SK-N-SH (cell line): ENCODE measurements at regions not wholly inside any gene's neighbourhood (a gene's known extent, or its start where the extent isn't known, plus 50 kb on each side); places are given as distances from the start of the nearest gene placed in this dataset.
A peak's percentile ranks its signal among the peaks of the same experiment; 100 is the strongest.

ENCODE experiments used
- CTCF ChIP-seq: fragments of 200-600 bp; sonication (generic); IDR thresholded peaks from 2 replicates; pipeline ENCODE4 v1.6.1; 2017; ENCODE audit warnings: antibody characterized with exemption, mild to moderate bottlenecking, moderate library complexity
- GABPA ChIP-seq: IDR thresholded peaks from 2 replicates; pipeline ENCODE4 v1.4.0; 2012; ENCODE audit warnings: low read depth, mild to moderate bottlenecking
- MXI1 ChIP-seq: IDR thresholded peaks from 2 replicates; pipeline ENCODE4 v1.6.1; 2012; ENCODE audit warnings: mild to moderate bottlenecking, low read depth, low read length, improper control_type of control experiment
- POLR2AphosphoS5 ChIP-seq: IDR thresholded peaks from 2 replicates; pipeline ENCODE4 v1.6.1; 2012; ENCODE audit warnings: low read depth, low read length
- RAD21 ChIP-seq: IDR thresholded peaks from 2 replicates; pipeline ENCODE4 v1.6.1; 2012; ENCODE audit warnings: mild to moderate bottlenecking, low read length
- RCOR1 ChIP-seq: fragments of 150-350 bp; IDR thresholded peaks from 2 replicates; pipeline ENCODE4 v1.6.1; 2017; ENCODE audit warnings: antibody characterized with exemption, low read length
- RFX5 ChIP-seq: IDR thresholded peaks from 2 replicates; pipeline ENCODE4 v1.6.1; 2012; ENCODE audit warnings: mild to moderate bottlenecking, improper control_type of control experiment, low read length
- RXRA ChIP-seq: IDR thresholded peaks from 2 replicates; pipeline ENCODE4 v1.4.0; 2012; ENCODE audit warnings: low read depth, mild to moderate bottlenecking, borderline replicate concordance
- TCF12 ChIP-seq: IDR thresholded peaks from 2 replicates; pipeline ENCODE4 v1.4.0; 2012
- TF ChIP-seq, protein P1 (sequence below): IDR thresholded peaks from 2 replicates; pipeline ENCODE4 v1.4.0; 2012; ENCODE audit warnings: low read depth, borderline replicate concordance
- TF ChIP-seq, protein P2 (sequence below): IDR thresholded peaks from 2 replicates; pipeline ENCODE4 v1.4.0; 2012; ENCODE audit warnings: low read depth, borderline replicate concordance
- TF ChIP-seq, protein P3 (sequence below): fragments of 150-350 bp; IDR thresholded peaks from 2 replicates; pipeline ENCODE4 v1.6.1; 2017; ENCODE audit warnings: antibody characterized with exemption, low read length, low read depth, borderline replicate concordance

- TF ChIP-seq RAD21 (peak; percentile 53), CTCF (no peak), GABPA (no peak), RXRA (no peak), RFX5 (no peak), TCF12 (no peak), POLR2AphosphoS5 (no peak), MXI1 (no peak), RCOR1 (peak; percentile 48)
- TF ChIP-seq, protein P1, sequence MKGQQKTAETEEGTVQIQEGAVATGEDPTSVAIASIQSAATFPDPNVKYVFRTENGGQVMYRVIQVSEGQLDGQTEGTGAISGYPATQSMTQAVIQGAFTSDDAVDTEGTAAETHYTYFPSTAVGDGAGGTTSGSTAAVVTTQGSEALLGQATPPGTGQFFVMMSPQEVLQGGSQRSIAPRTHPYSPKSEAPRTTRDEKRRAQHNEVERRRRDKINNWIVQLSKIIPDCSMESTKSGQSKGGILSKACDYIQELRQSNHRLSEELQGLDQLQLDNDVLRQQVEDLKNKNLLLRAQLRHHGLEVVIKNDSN, result no peak
- TF ChIP-seq, protein P2, sequence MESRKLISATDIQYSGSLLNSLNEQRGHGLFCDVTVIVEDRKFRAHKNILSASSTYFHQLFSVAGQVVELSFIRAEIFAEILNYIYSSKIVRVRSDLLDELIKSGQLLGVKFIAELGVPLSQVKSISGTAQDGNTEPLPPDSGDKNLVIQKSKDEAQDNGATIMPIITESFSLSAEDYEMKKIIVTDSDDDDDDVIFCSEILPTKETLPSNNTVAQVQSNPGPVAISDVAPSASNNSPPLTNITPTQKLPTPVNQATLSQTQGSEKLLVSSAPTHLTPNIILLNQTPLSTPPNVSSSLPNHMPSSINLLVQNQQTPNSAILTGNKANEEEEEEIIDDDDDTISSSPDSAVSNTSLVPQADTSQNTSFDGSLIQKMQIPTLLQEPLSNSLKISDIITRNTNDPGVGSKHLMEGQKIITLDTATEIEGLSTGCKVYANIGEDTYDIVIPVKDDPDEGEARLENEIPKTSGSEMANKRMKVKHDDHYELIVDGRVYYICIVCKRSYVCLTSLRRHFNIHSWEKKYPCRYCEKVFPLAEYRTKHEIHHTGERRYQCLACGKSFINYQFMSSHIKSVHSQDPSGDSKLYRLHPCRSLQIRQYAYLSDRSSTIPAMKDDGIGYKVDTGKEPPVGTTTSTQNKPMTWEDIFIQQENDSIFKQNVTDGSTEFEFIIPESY, result no peak
- TF ChIP-seq, protein P3, sequence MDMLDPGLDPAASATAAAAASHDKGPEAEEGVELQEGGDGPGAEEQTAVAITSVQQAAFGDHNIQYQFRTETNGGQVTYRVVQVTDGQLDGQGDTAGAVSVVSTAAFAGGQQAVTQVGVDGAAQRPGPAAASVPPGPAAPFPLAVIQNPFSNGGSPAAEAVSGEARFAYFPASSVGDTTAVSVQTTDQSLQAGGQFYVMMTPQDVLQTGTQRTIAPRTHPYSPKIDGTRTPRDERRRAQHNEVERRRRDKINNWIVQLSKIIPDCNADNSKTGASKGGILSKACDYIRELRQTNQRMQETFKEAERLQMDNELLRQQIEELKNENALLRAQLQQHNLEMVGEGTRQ, result no peak
These were observed 801.9 kb downstream of the QKI start for GRCh38 chr6:164216368-164216767.
